H1 (cell line): ENCODE measurements at regions not wholly inside any gene's neighbourhood (a gene's known extent, or its start where the extent isn't known, plus 50 kb on each side); places are given as distances from the start of the nearest gene placed in this dataset.
A peak's percentile ranks its signal among the peaks of the same experiment; 100 is the strongest.

Source experiments
- CTCF ChIA-PET: fragments of 300-600 bp; sonication (Branson Sonifier 250); formaldehyde crosslinking; loops from one replicate; lab custom pipeline; 2021; ENCODE audit not compliant: partially characterized antibody; lab: Charles Lee
- POLR2A ChIA-PET: fragments of 300-600 bp; sonication (Branson Sonifier 250); formaldehyde crosslinking; loops from one replicate; lab custom pipeline; 2021; ENCODE audit warnings: inconsistent platforms; ENCODE audit not compliant: partially characterized antibody; lab: Charles Lee
- DNase-seq, 2 experiments: peaks; one replicate each; pipeline versions ENCODE4 v3.0.0 to v3.0.0-alpha.2; 2010 to 2022; ENCODE audit warnings: low spot score in 2 of 2, low read depth in 1 of 2, mixed read lengths in 1 of 2
- FAIRE-seq: peaks from 2 replicates; lab custom pipeline; 2011; peaks lifted over from hg19 to GRCh38; lab: Jason Lieb, UNC
- H2AFZ ChIP-seq: 2 replicates; pipeline ENCODE4 v1.8.1; 2012; ENCODE audit warnings: low read length, inconsistent platforms
- H2AK5ac ChIP-seq: 2 replicates; pipeline ENCODE4 v1.6.1; 2013; ENCODE audit warnings: low read depth, low read length
- H2BK120ac ChIP-seq: replicated peaks from 2 replicates; pipeline ENCODE3; 2013; ENCODE audit warnings: low read depth, low read length, inconsistent platforms
- H2BK12ac ChIP-seq: 2 replicates; pipeline ENCODE4 v1.6.1; 2013; ENCODE audit warnings: low read depth, low read length
- H2BK15ac ChIP-seq: 2 replicates; pipeline ENCODE4 v1.6.1; 2013; ENCODE audit warnings: low read length
- H2BK20ac ChIP-seq: 2 replicates; pipeline ENCODE4 v1.6.1; 2013; ENCODE audit warnings: low read length
- H2BK5ac ChIP-seq: 2 replicates; pipeline ENCODE4 v1.6.1; 2013; ENCODE audit warnings: low read depth, low read length
- H3K14ac ChIP-seq: 2 replicates; pipeline ENCODE4 v1.6.1; 2013; ENCODE audit warnings: inconsistent platforms; ENCODE audit not compliant: insufficient read length
- H3K18ac ChIP-seq: 2 replicates; pipeline ENCODE4 v1.6.1; 2013; ENCODE audit warnings: low read length; ENCODE audit errors: extremely low read depth
- H3K23ac ChIP-seq: 2 replicates; pipeline ENCODE4 v1.6.1; 2013; ENCODE audit warnings: inconsistent platforms; ENCODE audit not compliant: insufficient read length
- H3K23me2 ChIP-seq: 2 replicates; pipeline ENCODE4 v1.6.1; 2013; ENCODE audit warnings: low read depth, low read length
- H3K27ac ChIP-seq: 2 replicates; pipeline ENCODE4 v1.6.1; 2011; ENCODE audit warnings: low read depth, low read length, inconsistent platforms
- H3K27me3 ChIP-seq, 4 experiments: replicated peaks in 1 of 4; 1 replicate in 1 of 4; 2 replicates in 3 of 4; pipeline versions ENCODE4 v1.6.1 to v1.8.1; 2011 to 2013; ENCODE audit warnings: low read length in 3 of 4, mild to moderate bottlenecking in 3 of 4, inconsistent platforms in 2 of 4, mixed read lengths in 2 of 4, moderate library complexity in 1 of 4; ENCODE audit not compliant: control insufficient read depth in 3 of 4, insufficient read depth in 3 of 4; ENCODE audit errors: extremely low read depth in 1 of 4
- H3K36me3 ChIP-seq, 4 experiments: 2 replicates each; pipeline versions ENCODE4 v1.6.1 to v1.8.1; 2011 to 2013; ENCODE audit warnings: mild to moderate bottlenecking in 4 of 4, low read length in 3 of 4, moderate library complexity in 2 of 4, control low read depth in 1 of 4, inconsistent platforms in 1 of 4; ENCODE audit not compliant: insufficient read depth in 4 of 4, control insufficient read depth in 2 of 4
- H3K4ac ChIP-seq: replicated peaks from 2 replicates; pipeline ENCODE3; 2013; ENCODE audit warnings: low read length, low read depth, mixed read lengths, inconsistent platforms; ENCODE audit not compliant: insufficient read length
- H3K4me1 ChIP-seq, 4 experiments: replicated peaks in 1 of 4; 1 replicate in 1 of 4; 2 replicates in 3 of 4; pipeline versions ENCODE4 v1.6.1 to v1.8.1; 2011 to 2013; ENCODE audit warnings: low read length in 3 of 4, inconsistent platforms in 2 of 4, mixed read lengths in 1 of 4; ENCODE audit not compliant: insufficient read depth in 4 of 4, control insufficient read depth in 3 of 4
- H3K4me2 ChIP-seq, 2 experiments: 2 replicates each; pipeline versions ENCODE4 v1.6.1 to v1.8.1; 2011 to 2013; ENCODE audit warnings: low read depth in 2 of 2, low read length in 2 of 2, control low read depth in 1 of 2, inconsistent platforms in 1 of 2, mild to moderate bottlenecking in 1 of 2; ENCODE audit not compliant: insufficient read depth in 1 of 2
- H3K4me3 ChIP-seq, 4 experiments: fragments of 200-600, 300-600 bp in 1 of 4; sonication (generic), shearing (Covaris generic), sonication (Bioruptor Twin) in 1 of 4; 2 replicates each; pipeline versions ENCODE4 v1.5.1 to v1.8.1; 2011 to 2016; ENCODE audit warnings: low read length in 4 of 4, low read depth in 3 of 4, control low read depth in 2 of 4, inconsistent platforms in 2 of 4, mild to moderate bottlenecking in 2 of 4, mixed read lengths in 1 of 4, moderate library complexity in 1 of 4; ENCODE audit not compliant: insufficient read depth in 2 of 4; ENCODE audit errors: extremely low read depth in 1 of 4
- H3K56ac ChIP-seq: replicated peaks from 2 replicates; pipeline ENCODE3; 2013; ENCODE audit warnings: low read depth, mild to moderate bottlenecking, mixed read lengths, low read length, inconsistent platforms; ENCODE audit not compliant: insufficient read length
- H3K79me1 ChIP-seq: 2 replicates; pipeline ENCODE4 v1.6.1; 2013; ENCODE audit warnings: low read depth, low read length, control low read depth
- H3K79me2 ChIP-seq, 2 experiments: 2 replicates each; pipeline versions ENCODE4 v1.6.1 to v1.8.1; 2012 to 2013; ENCODE audit warnings: low read length in 2 of 2, mild to moderate bottlenecking in 2 of 2, inconsistent platforms in 1 of 2; ENCODE audit not compliant: insufficient read depth in 2 of 2, control insufficient read depth in 1 of 2
- H3K9ac ChIP-seq, 4 experiments: replicated peaks in 1 of 4; 1 replicate in 1 of 4; 2 replicates in 3 of 4; pipeline versions ENCODE4 v1.6.1 to v1.8.1; 2011 to 2013; ENCODE audit warnings: low read depth in 3 of 4, low read length in 3 of 4, control low read depth in 2 of 4, mild to moderate bottlenecking in 2 of 4, moderate library complexity in 2 of 4, inconsistent platforms in 1 of 4; ENCODE audit errors: extremely low read depth in 1 of 4
- H3K9me3 ChIP-seq, 2 experiments: 2 replicates each; pipeline versions ENCODE4 v1.6.1 to v1.8.1; 2012 to 2013; ENCODE audit warnings: mild to moderate bottlenecking in 2 of 2, moderate library complexity in 2 of 2, control low read depth in 1 of 2, inconsistent platforms in 1 of 2, low read depth in 1 of 2, low read length in 1 of 2, mixed read lengths in 1 of 2; ENCODE audit not compliant: insufficient read depth in 2 of 2
- H4K20me1 ChIP-seq, 2 experiments: replicated peaks in 1 of 2; 2 replicates each; pipeline versions ENCODE3 to v1.8.1; 2011 to 2013; ENCODE audit warnings: inconsistent platforms in 2 of 2, low read length in 2 of 2, mild to moderate bottlenecking in 1 of 2; ENCODE audit not compliant: insufficient read depth in 2 of 2, control insufficient read depth in 1 of 2
- H4K5ac ChIP-seq: 2 replicates; pipeline ENCODE4 v1.6.1; 2013; ENCODE audit warnings: low read length, low read depth, mixed read lengths, inconsistent platforms; ENCODE audit not compliant: insufficient read length
- H4K8ac ChIP-seq: 2 replicates; pipeline ENCODE4 v1.8.0; 2013; ENCODE audit warnings: mild to moderate bottlenecking, moderate library complexity, low read length, inconsistent platforms; ENCODE audit not compliant: insufficient read depth; ENCODE audit errors: extremely low read depth
- H4K91ac ChIP-seq: replicated peaks from 2 replicates; pipeline ENCODE3; 2013; ENCODE audit warnings: low read length, mixed read lengths, inconsistent platforms; ENCODE audit not compliant: insufficient read length
- CEBPB ChIP-seq: IDR thresholded peaks from 2 replicates; pipeline ENCODE4 v1.6.1; 2012; ENCODE audit warnings: low read depth, low read length
- WGBS, 2 experiments: shearing (Covaris generic) in 1 of 2; methylation state at CpG; one replicate each; pipeline versions ENCODE4 v1.1.6 to v1.1.7; 2013 to 2015; ENCODE audit warnings: low lambda C conversion rate in 2 of 2, mixed read lengths in 2 of 2, inconsistent platforms in 1 of 2, low coverage in 1 of 2, missing lambda C conversion rate in 1 of 2; ENCODE audit not compliant: insufficient replicate concordance in 2 of 2, insufficient coverage in 1 of 2, insufficient read length in 1 of 2; ENCODE audit errors: extremely low coverage in 1 of 2, missing lambda C conversion rate in 1 of 2; 5-methylcytosine and 5-hydroxymethylcytosine counted together

DNA sequence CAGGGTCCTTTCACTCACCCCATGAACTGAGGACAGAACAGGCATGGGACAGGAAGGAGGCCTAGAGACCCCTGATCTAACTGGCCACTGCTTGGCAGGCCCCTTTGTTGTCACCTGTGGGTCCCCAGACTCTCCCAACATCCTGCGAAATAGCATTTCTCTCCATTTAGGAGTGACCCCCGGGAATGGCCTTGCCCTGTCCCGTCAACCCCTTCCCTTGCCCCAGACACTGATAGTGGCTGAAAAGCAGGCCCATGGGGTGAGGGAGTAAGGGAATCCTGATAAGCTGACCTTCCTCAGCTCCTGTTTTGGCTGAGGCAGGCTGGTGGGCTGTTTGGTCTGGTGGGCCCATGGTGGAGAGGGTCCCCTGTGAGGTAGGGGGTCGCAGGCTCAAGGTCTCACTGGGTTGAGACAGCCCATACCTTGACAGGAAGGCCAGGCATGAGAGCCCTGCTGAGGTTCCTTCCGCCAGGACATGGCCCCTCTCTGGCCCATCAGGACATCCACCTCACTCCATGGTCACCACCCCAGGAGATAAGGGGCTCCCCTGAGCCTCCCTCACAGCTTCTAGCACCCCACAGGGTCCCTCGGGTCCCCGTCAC lies 139.3 kb downstream of the MRPL14 start:
- H3K27me3 ChIP-seq: no peaks in the 10 kb centered on the region
- H4K20me1 ChIP-seq: no peaks in the 10 kb centered on the region
- no peak overlapping the region for H2AFZ ChIP-seq
- CTCF ChIA-PET: interaction anchor here (0.8 to 3.3 kb wide), 4 partner anchors 10 to 91 kb away, joined by 3 to 12 read pairs (median 5); no protein-coding TSS in a partner anchor
- no peak overlapping the region for H2BK5ac ChIP-seq
- H4K5ac ChIP-seq: no peak overlapping the region
- H3K4me3 ChIP-seq: no peak overlapping the region
- no peak overlapping the region for H3K27ac ChIP-seq
- no peak overlapping the region for H2AK5ac ChIP-seq
- no peaks in the 10 kb centered on the region for H3K23me2 ChIP-seq
- H2BK12ac ChIP-seq: peak overlapping the region; percentile 75; the same call in 1 of the 2 replicates
- H4K8ac ChIP-seq: no peak overlapping the region
- no peaks in the 10 kb centered on the region for H3K9me3 ChIP-seq
- H3K9ac ChIP-seq: no peak overlapping the region
- H2BK15ac ChIP-seq: no peak overlapping the region
- FAIRE-seq (no peak), DNase-seq (no peak)
- H3K23ac ChIP-seq: no peak overlapping the region
- H3K56ac ChIP-seq: no peak overlapping the region
- H3K4me1 ChIP-seq: peaks cover 0 to 10% (median 3%) of the 10 kb centered on the region in 4 experiments; a peak in 3 of 7 replicates
- no peaks in the 10 kb centered on the region for H3K36me3 ChIP-seq
- H3K79me1 ChIP-seq: no peaks in the 10 kb centered on the region
- H3K4me2 ChIP-seq: no peak overlapping the region
- no peak overlapping the region for H3K14ac ChIP-seq
- no peak overlapping the region for H2BK120ac ChIP-seq
- no peak overlapping the region for H3K18ac ChIP-seq
- H3K4ac ChIP-seq: no peak overlapping the region
- no peaks in the 10 kb centered on the region for H3K79me2 ChIP-seq
- H4K91ac ChIP-seq: no peak overlapping the region
- 95% methylated on average over 7 of the region's 7 CpGs; no CpG with 5 or more reads in 1 of the 2 experiments for WGBS, 2 experiments
- POLR2A ChIA-PET: no interaction called here
- no peak overlapping the region for H2BK20ac ChIP-seq
- no peak for TF ChIP-seq CEBPB
